ENCODE measurements at regions not wholly inside any gene's neighbourhood (a gene's known extent, or its start where the extent isn't known, plus 50 kb on each side); places are given as distances from the start of the nearest gene placed in this dataset.

DNA sequence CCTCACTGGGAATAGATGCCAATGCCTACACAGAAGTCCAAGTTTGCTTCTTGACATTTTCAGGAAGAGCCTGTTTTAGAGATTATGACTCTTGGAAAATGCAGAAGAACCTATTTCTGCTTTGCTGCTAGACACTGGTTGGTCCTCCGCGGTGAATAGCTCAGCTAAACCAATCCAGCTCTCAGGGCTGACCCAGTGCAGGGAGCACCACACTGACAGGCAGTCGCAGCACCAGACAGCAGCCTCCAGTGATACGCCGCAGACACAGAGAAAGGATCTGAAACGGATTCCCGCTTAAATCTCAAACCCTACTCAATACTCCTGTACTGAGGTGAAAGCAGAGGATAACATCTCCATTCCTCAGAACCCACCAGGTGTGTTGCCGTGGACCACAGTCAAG lies 183.4 kb downstream of the ENGASE start:
- TF ChIP-seq, protein P1, sequence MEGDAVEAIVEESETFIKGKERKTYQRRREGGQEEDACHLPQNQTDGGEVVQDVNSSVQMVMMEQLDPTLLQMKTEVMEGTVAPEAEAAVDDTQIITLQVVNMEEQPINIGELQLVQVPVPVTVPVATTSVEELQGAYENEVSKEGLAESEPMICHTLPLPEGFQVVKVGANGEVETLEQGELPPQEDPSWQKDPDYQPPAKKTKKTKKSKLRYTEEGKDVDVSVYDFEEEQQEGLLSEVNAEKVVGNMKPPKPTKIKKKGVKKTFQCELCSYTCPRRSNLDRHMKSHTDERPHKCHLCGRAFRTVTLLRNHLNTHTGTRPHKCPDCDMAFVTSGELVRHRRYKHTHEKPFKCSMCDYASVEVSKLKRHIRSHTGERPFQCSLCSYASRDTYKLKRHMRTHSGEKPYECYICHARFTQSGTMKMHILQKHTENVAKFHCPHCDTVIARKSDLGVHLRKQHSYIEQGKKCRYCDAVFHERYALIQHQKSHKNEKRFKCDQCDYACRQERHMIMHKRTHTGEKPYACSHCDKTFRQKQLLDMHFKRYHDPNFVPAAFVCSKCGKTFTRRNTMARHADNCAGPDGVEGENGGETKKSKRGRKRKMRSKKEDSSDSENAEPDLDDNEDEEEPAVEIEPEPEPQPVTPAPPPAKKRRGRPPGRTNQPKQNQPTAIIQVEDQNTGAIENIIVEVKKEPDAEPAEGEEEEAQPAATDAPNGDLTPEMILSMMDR (optimal IDR thresholded peaks at IDR 0.05 in 1 of 3, IDR thresholded peaks at IDR 0.05 in 1 of 3, conservative IDR thresholded peaks at IDR 0.05 in 1 of 3; ENCODE audit: extremely low read depth in 1 of 3, insufficient read depth in 2 of 3, low read length in 3 of 3), result no peak
- TF ChIP-seq EZH2 (IDR thresholded peaks at IDR 0.05; ENCODE audit: low read length), result no peak

All from keratinocyte (primary cell).